NCI-H2171 (cell line): ENCODE measurements at regions not wholly inside any gene's neighbourhood (a gene's known extent, or its start where the extent isn't known, plus 50 kb on each side); places are given as distances from the start of the nearest gene placed in this dataset.

Source experiments
- DNase-seq: peaks from one replicate; lab custom pipeline; 2025; lab: John Stamatoyannopoulos, UW

DNA sequence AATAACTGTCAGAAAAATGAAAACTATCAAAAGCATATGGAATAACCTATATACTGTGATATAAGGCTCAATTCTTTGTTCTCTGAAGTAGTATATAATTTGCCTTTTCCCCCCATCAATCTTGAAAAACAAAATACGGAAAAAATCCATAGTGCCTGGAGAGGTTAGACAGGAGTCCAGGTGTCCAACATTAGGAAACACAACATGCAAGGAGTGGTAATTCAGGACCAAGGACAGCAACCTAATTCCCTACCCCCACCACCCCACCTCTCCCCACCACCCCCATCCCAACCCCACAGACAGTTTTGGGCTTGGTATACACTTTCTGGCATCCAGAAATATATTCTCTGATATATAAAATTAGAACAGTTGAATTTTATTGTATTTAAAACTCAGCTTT is 55.1 kb upstream of the SLC25A26 start:
- DNase-seq = no peak

DNA sequence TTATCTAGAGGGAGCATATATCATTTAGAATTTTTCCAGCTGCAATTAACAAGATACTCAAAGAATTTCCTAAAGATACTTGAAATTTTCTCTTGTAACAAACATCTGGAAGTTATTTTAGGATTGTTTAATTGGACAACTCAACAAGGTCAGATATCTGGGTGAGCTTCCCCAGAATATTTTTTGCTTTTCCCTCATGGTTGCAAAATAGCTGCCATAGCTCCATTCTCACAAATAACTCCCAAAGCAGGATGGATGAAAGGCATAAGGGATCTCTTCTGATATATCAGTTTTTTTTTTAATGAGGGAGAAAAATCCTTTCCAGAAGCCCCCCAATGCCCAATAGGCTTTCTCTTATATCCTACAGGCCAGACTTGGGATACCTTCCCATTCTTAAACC is 56.6 kb upstream of the SLC25A26 start:
- DNase-seq = no peak

DNA sequence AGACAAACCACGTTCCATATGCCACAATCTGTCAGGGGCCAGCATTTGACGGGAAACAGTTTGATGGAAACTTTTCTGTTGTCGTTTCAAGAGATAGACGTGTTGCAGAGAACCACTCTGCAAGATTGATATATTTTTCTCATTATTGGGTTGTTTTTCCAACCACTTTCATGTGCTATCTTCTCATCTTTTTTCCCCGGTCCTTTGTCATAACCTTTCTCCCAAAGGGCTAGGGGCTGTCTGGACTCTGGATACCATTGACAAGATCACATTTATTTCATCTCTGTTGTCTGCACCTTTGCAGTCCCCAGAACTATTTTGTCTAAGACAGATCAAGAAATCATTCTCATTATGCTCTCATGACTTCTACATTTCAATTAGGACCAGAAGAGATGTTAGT is 57.6 kb upstream of the SLC25A26 start:
- DNase-seq = no peak

DNA sequence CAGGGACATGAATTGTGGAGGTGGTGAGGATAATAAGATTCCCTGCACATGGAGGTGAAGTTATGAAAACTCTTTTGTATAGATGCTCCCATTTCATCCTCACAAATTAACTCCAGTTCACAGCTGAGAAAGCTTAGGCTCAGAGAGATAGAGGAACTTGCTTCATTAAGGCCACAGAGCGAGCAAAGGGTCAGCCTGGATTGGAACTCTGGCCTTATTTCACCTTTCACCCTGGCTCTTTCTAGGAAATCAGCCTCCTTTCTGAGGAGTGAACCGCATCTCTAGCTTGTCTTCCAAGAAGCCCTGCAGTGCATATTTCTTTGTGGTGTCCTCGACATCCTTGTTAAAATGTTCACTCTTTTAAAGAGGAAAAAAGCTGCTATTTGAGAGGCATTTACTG is 58.0 kb upstream of the SLC25A26 start:
- no peak for DNase-seq

DNA sequence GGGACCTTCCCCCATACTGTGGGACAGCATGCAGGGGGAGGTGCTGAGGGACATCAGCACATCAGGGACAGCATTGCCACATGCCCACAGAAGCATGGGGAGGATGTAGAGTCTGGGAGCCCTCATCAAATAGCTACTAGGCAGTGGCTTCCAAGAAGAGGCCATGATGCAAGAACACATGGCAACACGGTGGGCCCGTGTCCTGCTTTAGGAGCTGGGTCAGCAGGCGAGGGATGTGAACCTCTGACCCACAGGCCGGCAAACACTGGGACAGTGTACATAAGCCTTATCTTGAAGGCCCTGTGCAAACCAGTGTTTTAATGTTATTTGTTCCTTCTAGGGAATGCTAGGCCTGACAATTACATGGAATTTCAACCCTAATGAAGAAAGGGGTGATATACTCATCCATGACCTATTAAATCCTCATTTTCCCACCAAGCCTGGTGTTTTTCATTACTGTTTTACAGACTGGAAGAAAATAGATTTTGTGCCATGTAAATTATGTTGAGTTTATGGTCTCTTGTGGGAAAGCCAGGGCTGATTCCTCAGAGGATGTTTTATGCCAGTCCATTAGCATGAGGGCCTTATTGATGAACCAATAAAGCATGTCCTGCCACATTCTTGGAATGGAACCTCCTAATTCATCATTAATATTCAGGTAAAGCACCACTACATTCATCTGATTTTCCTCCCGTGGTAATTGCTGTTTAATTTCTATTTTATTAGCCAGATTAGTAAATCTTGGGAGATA is 61.7 kb upstream of the SLC25A26 start:
- DNase-seq = no peak

DNA sequence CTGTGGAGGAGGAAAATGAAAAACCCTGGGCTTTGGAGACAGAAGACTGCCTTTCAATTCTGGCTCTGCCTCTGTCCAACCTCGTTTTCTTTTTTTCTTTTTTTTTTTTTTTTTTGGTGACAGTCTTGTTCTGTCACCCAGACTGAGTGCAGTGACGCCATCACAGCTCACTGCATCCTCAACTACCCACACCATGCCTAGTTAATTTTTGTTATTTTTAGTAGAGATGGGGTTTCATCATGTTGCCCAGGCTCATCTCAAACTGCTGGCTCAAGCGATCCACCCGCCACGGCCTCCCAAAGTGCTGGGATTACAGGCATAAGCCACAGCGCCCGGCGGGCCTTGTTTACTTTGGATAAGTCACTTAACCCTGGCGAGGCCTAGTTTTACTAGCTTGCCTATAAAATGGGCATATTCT is 66.3 kb upstream of the SLC25A26 start:
- no peak for DNase-seq

DNA sequence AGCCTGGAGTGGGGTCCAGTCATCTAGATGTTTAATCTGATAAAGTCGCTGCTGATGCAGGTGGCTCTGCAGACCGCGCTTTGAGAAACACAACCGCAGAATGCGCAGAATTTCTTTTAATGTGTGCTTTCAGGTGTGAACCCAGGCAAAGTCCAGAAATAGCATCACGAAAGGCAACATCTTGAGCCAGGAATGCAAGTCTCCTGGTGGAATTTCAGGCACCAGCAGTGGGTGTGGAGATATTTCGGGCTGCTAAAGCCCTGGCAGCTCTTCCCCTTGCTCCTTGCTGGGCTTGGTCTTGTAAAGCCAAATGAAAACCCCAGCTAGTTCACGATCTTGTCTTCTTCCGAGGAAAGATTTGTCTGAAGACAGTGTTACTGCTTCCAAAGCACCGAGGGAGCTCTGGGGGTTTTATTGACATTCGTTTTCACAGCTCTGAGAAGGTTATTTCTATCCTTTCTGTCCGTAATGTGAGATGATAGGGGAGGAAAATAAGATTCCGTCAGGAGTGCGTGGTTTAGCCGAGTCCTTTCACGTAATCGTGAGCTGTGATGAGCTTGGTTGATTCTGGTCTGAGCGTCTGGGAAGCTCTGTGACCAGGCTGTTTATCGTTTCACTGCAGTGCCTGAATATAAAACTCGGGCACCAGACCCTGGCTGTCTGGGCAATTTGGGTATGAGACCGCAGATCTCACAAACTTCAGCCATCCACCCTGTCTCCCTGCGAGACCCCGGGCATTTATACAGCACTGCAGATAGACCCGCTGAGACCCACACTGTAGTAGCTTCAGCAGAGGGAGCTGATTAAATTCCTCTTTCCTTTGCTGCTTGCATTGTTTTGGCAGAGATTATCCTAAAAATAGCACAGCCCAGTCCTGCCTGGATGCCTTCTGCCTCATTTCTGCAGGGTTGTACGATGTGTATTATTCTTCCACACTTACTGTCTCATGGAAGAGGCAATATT is 67.0 kb upstream of the SLC25A26 start:
- no peak for DNase-seq

DNA sequence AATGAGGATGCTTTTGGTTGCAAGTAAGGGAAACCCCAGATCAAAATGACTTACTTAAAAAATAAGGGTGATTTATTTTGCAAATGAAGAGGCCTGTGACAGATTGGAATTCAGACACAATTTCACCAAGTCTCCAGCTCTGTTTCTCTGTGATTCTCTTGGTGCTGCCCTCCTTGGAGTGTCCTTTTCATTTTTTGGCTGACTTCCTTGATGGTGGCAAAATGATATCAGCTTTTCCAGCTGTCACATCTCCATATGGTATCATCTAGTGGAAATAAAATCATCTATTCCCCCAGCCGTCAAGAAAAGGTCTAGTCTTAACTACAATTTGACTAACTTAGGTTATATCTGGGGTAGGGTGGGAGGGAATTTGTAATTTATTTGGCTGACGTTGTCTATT is 68.5 kb upstream of the SLC25A26 start:
- no peak for DNase-seq

DNA sequence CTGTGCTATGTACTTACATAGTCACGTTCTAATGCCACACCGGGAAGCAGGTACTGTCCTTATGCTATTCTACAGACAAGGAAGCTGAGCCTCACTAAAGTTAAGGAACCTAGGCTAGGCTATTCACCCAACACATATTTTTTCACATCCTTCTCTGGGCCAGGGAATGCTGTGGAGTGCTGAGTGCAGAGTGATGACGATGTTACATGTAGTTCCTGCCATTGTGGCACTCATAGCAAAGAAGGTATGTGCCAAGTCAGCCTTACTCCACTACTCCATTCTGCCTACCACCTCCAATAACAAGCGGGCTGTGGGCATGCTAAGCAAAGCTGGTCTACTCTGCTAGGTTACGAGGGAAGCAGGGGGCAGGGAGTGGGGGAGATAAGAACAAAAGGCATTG is 69.8 kb upstream of the SLC25A26 start:
- no peak for DNase-seq

DNA sequence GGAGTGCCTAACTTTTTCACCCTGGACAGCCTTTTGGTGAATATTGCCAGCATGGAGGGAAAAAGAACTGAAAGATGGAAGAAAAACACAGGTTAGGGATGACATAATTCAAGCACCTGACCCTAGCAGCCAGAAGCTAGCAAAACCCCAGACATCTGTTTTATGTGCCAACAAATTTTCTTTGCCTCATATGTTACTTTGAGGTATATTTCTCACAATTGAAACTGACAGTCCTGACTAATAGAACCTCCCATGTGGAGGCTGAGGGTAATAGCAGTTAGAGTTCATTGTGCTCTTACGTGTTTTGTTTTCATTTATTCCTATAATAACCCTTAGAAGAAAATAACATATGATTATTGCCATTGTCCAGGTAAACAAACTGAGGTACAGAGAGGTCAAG is 71.5 kb upstream of the SLC25A26 start:
- no peak for DNase-seq

DNA sequence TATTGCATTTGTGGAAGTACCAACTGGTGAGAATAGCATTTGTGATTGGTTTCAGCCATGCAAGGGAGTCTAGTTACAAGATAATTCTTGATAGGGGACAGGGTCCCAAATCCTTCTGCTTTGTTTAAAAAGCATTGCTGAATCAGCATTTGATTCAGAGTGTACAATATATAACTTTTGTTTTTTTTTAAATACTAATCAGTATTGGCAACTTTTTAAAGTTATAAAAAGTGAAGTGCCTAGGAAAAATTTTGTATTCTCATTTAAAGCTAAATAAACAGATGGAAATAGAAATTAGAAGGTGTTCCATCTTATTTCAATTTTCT is 75.4 kb upstream of the SLC25A26 start:
- DNase-seq = no peak

DNA sequence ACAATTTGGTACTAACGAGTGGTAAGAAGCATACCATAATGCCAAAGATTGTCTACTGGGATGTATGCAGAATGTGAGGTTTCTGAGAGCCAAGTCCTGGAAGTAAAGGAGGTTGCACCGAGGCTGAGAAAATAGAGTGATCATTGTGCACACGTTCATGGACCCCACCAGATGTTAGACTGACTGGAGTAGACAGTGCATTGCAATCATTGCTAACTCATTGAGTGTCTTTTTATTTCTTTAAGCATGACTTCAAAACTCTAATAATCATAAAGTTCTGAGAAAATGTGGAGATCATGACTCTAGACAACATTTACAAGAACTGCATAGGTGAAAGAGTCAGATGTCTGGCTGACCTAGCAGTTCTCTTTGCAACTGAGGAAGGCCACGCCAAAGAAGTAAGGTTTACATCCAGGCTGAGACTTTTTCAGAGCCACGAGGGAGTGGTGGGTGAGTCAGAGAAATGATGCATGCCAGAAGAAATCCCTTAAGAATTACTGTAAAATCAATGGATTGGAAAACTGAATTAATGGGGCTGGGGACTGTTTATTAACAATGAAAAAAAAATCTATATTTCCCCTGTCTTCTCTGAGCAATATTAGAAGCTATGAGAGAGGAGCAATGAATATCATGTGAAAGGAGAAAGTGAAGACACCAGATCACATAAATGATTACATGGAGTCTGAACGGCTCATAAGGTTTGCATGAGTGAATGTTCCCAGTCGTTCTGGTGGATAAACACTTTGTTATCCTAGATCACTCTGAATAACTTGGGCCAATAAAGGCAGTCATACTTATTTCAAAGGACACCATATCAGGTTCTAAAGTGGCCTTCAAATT is 76.0 kb upstream of the SLC25A26 start:
- DNase-seq = no peak

DNA sequence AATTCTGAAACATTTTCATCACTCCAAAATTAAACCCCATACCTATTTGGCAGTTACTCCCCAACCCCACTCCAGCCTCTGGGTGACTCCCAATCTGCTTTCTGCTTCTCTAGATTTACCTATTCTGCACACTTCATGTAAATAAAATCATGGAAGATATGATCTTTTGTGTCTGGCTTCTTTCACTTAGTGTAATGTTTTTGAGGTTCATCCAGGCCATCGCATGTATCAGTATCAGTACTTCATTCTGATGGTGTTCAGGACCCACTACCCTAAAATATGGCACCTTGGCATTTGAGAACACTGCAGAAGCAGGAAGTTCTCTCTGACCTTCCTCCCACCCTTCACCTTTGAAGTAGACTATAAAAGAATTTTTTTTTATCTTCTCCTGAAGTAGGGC is 78.7 kb upstream of the SLC25A26 start:
- DNase-seq = no peak

DNA sequence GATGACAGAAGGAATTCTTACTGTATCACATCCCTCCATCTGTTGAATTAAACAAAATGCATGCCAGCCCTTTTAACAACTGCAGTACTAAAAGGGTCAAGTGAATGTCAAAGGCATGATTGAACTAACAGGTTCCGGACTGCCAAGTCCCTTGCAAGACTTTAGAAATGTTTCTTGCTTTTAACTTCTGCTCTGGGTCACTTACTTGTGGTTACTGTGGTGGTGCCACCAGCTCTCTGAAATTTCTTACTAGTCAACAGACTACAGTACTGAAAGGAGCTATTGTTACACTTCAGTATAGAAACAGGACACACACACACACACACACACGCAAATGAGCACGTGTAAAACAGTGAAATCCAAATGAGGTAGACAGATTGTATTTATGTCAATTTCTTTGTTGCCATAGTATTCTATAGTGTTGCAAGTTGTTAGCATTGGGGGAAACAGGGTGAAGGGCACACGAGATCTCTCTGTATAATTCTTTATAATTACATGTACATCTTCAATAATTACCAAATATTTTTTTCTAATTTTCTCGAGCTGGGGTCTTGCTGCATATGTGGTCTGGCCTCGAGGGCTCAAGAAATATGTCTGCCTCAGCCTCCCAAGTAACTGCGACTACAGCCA is 79.9 kb upstream of the SLC25A26 start:
- no peak for DNase-seq

DNA sequence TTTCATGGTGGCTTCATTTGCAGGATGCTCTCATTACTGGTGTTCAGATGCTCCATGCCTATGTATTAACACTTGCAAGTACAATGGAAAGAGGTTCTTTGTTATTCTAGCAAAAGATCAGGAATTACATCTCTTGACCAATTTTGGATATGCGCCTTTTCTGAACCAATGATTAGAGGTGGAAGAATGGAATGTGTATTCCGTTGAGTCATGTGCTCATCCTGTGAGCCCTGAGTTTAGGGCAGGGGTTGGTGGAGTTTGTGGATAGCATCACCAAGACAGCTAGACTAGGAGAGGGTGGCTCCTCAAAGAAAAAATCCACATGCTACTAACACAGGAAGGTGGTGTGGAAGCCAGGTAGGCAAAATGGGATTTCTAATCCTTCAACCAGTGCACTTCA is 80.7 kb upstream of the SLC25A26 start:
- DNase-seq = no peak

DNA sequence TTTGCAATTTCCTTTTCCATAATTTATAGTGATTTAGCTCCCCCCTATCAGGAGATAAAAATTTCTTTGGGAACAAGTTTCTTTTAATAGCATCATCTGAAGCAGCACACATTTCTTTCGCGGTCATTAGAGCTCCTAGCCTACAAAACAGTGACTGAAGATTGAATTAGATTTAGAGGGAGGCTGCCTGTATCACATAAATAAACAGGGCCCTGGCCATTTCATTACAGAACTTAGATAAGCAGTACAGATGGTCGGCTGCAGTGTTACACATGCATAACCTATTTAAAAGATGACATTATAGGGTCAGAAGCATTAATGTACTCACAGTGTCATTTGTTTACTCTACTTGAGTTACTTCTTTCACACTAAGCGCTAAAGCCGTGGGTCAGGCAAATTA is 81.4 kb upstream of the SLC25A26 start:
- DNase-seq = no peak

DNA sequence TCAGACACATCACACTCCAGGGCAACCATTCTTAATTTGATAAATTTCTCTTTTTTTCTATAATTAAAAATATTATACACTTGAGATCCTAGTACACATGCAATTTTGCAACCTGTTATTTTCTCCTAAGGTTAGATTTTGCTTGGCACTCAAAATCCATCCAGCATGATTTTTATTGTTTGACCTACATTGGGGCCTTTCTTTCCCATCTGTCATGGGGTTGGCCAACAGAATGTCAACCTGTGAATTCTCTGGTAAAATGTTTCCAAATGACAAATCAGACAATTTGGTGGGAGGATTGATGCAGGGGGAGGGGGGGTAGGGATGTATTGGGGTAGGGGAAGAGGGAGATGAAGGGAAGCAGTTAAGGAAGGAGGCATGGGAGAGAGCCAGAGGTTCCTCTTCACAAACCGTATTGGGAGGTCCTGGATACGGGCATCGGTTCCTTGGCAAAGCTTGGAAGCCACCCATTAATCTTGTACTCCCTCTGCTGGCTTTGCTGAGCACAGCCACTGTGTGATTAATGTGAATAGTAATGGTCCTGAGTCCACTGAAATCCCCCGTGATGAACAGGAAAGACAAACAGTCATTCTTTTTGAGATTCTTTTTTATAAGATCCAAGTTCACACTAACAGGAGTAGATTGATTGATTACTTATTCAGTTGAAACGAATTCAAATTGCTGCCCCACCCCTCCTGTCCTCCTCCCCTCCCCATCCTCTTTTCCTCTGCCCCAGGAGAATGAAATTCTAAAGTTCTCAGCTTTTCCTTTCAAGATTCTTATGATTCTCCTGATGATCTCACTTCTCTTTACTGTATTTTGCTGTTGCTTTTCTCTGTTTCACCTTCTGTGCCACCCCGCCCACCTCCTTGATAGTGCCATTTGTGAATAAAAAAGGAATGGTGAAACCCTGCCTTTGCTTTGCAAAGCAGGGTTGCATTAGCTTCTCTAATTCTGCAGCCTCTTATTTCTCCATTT is 82.2 kb upstream of the SLC25A26 start:
- no peak for DNase-seq

DNA sequence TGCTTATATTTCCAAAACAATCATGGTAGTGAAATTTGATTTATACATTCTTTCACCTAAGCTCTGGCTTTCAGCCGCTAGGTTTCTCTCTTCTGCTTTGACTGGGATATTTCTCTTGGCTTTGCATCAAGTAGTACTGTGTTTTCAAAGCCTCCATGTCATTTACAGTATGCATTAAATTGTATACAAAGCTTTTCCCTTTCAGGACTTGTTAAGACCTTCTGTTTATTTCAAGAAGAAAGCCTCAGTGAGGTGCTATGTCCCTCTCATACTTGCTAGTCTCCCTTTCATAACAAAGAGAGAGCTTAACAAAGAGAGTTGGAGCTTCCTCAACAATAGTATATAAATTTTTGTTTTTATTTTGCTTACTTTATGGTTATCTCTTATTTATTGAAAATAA is 84.2 kb upstream of the SLC25A26 start:
- DNase-seq = no peak

DNA sequence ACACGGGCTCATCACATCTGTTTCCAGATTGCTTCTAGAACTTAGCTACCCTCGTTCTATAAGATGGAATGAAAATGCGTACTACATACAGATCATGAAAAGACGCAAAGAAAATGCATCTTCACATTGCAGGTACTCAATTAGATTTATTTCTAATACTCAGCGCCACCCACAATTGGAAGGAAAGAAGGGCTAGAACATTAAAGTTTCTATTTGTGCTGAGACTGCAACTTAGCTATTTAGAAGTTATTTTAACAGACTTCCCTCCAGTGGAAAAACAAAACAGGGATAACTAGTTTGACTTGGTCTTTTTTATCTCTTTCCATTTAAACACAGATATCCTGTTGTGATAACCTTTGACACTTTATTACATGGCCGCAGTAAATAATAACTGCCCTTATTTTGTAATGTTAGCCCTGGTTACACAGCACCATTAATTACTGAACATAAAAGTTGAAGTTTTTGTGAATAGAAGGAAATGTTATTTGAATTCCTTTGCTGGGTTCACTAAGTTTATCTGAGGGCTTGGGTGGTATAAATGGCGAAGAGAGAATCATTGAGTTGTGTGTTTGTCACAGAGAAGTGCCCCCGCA is 86.9 kb upstream of the SLC25A26 start:
- no peak for DNase-seq

DNA sequence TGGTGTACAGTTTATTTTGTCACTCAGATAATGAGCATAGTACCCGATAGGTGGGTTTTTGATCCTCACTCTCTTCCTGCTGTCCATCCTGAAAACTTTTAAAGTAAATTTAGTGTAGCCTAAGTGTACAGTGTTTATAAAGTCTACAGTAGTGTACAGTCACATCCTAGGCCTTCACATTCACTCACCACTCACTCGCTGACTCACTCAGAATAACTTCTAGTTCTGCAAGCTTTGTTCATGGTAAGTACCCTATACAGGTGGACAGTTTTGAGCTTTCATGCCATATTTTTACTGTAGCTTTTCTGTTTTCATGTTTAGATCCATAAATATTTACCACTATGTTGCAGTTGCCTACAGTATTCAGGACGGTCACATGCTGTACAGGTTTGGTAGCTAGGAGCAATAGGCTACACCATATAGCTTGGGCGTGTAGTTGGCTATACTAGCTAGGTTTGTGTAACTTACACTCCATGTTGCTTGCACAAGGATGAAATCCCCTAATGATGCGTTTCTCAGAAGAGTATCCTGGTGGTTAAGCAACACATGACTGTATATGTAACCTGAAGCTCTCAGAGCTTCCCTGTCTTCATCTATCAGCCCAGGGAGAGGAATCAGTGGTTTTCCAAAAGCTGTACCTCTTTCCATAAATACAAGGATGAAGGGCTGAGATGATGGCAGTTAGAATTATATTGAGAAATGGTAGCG is 87.6 kb upstream of the SLC25A26 start:
- DNase-seq = no peak
